ENCODE measurements at regions not wholly inside any gene's neighbourhood (a gene's known extent, or its start where the extent isn't known, plus 50 kb on each side); places are given as distances from the start of the nearest gene placed in this dataset.

DNA sequence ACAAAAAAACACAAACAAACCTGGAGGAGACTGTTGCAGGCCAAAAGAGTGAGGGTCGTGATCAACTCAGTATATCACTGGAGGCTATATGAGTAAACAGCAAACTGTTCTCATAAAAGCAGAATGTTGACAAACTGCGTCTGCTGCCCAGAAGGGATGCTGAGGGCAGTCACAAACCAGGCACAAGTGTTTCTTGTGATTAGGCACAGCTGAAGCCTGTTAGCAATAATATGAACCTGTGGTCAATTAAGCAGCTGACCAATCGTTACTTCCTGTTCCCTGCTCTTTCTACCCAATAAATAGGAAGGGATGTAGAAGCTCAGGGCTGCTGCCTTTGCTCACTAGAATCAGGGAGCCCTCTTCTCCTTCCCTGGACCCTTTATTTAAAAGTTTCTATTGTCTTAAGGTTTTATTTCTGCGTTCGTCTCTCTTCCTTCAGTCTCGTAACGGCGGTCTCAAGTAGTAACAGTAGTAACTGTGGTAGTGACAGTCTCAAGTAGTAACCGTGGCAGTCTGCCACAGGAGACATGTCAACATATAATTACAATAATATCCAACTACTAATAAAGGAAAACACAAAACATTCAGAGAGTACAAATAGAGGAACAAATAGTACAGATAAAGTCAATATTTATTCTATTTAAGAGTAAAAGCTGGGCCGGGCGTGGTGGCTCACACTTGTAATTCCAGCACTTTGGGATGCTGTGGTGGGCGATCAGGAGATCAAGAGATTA, 698.4 kb upstream of the CCDC54 start:
- Histone ChIP-seq H3K9me3 (no peaks in the 10 kb centered on the region), H3K27me3 (no peaks in the 10 kb centered on the region), H3K27ac (no peak overlapping the region), H3K4me3 (ENCODE audit: low read depth in 1 of 2, low read length in 1 of 2) (no peak overlapping the region), H3K36me3 (no peaks in the 10 kb centered on the region), H3K4me1 (ENCODE audit: control insufficient read depth in 1 of 2, insufficient read depth in 1 of 2, low read depth in 1 of 2, low read length in 1 of 2) (no peaks in the 10 kb centered on the region)
- TF ChIP-seq, protein P1, sequence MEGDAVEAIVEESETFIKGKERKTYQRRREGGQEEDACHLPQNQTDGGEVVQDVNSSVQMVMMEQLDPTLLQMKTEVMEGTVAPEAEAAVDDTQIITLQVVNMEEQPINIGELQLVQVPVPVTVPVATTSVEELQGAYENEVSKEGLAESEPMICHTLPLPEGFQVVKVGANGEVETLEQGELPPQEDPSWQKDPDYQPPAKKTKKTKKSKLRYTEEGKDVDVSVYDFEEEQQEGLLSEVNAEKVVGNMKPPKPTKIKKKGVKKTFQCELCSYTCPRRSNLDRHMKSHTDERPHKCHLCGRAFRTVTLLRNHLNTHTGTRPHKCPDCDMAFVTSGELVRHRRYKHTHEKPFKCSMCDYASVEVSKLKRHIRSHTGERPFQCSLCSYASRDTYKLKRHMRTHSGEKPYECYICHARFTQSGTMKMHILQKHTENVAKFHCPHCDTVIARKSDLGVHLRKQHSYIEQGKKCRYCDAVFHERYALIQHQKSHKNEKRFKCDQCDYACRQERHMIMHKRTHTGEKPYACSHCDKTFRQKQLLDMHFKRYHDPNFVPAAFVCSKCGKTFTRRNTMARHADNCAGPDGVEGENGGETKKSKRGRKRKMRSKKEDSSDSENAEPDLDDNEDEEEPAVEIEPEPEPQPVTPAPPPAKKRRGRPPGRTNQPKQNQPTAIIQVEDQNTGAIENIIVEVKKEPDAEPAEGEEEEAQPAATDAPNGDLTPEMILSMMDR (IDR thresholded peaks at IDR 0.05): no peak

DNA sequence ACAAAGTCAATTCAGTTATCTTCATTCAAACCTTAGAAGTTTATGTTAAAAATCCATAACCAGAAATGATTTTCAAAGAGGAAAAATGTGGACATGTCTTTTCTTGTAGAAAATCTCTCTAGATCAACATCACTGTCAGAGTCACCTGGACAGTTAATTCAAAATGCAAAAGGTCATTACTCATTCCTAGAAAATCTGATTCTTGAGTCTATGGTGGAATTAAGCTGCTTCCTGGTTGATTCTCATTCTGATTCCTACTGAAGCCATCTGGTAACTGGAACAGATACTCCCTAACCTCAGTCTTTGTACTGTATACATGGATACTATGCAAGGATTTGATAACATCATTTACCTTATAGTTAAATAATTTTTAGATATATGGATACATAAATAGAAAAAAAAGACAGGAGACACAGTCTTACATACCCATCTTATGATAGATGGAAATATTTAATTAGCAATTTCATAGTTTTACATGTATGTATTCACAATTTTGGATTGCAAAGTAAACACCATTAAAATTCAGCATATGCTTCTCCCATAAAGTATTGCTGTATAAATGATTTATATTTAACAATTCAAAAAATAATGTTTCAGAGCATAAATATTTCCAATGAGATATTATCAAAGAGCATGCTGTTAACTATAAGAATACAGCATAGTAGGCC, 693.2 kb upstream of the CCDC54 start:
- Histone ChIP-seq H3K4me1 (ENCODE audit: control insufficient read depth in 1 of 2, insufficient read depth in 1 of 2, low read depth in 1 of 2, low read length in 1 of 2) (no peaks in the 10 kb centered on the region), H3K27ac (no peak overlapping the region), H3K9me3 (no peaks in the 10 kb centered on the region), H3K36me3 (no peaks in the 10 kb centered on the region), H3K4me3 (ENCODE audit: low read depth in 1 of 2, low read length in 1 of 2) (no peak overlapping the region), H3K27me3 (no peaks in the 10 kb centered on the region)
- TF ChIP-seq, protein P1 (IDR thresholded peaks at IDR 0.05): no peak

DNA sequence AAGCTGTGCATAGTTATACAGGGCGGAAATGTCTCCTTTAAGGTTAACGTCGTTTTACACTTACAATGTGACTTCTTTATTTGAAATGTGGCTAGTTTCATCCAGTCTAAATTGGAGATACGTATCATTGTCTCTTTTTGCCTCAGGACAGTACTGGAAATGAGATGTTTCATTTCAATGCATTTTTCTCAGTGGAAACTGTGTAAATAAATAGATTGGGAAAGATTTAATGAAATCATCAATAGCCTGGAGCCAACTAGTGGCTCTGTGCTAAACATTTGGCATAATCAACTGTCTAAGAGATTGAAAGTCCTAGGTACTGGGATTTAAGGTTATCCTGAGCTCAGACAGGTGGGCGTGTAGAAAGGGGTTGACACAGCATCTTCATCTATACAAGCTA, 691.5 kb upstream of the CCDC54 start:
- Histone ChIP-seq H3K27me3 (no peaks in the 10 kb centered on the region), H3K4me3 (ENCODE audit: low read depth in 1 of 2, low read length in 1 of 2) (no peak overlapping the region), H3K4me1 (ENCODE audit: control insufficient read depth in 1 of 2, insufficient read depth in 1 of 2, low read depth in 1 of 2, low read length in 1 of 2) (no peaks in the 10 kb centered on the region), H3K27ac (no peak overlapping the region), H3K9me3 (no peaks in the 10 kb centered on the region), H3K36me3 (no peaks in the 10 kb centered on the region)
- TF ChIP-seq, protein P1 (IDR thresholded peaks at IDR 0.05): no peak

DNA sequence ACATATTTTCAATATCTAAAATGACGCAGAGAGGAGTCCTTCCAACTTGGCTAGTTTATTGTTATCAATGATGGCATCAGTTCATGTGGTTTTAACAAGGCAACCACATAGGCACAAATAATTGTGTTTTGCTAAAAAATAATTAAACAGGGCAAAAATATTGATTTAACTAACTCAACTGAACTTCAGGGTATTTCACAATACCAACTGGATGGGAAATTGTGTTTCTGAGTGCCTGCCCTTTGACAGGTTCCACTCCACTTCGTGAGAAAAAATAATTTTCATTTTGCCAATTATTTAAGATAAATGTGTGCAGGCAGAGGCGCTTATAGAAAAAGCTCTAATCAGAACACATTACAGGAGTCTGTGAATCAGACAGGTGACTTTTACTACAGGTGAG, 689.3 kb upstream of the CCDC54 start:
- H3K36me3 ChIP-seq: no peaks in the 10 kb centered on the region

DNA sequence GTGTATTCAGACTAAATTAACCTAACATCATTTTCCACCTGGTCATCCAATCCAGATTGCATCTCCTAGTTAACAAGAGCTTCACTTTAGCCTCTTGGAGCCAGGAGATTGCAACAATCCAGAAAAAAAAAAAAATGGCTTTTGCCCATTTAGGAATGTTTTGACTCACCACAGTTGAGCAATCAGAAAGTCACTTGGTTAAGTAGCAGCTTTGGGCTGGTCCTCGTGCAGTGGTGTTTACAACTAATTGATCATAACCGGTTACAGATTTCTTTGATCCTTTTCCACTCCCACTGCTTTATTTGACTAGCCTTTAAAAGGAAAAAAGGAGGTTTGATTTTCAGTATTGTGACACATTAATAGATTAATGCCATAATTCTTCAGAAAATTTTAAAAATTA, 688.8 kb upstream of the CCDC54 start:
- no peaks in the 10 kb centered on the region for H3K27me3 ChIP-seq
- H3K27ac ChIP-seq: no peak overlapping the region
- TF ChIP-seq, protein P1 (IDR thresholded peaks at IDR 0.05): no peak
- no peaks in the 10 kb centered on the region for H3K4me1 ChIP-seq (ENCODE audit: control insufficient read depth in 1 of 2, insufficient read depth in 1 of 2, low read depth in 1 of 2, low read length in 1 of 2)
- no peaks in the 10 kb centered on the region for H3K9me3 ChIP-seq
- H3K4me3 ChIP-seq (ENCODE audit: low read depth in 1 of 2, low read length in 1 of 2): no peak overlapping the region
- H3K36me3 ChIP-seq: no peaks in the 10 kb centered on the region

More for the DNA sequence above, 689.3 kb upstream of the CCDC54 start:
- H3K4me1 ChIP-seq (ENCODE audit: control insufficient read depth in 1 of 2, insufficient read depth in 1 of 2, low read depth in 1 of 2, low read length in 1 of 2): no peaks in the 10 kb centered on the region
- H3K4me3 ChIP-seq (ENCODE audit: low read depth in 1 of 2, low read length in 1 of 2): no peak overlapping the region
- no peaks in the 10 kb centered on the region for H3K9me3 ChIP-seq
- TF ChIP-seq, protein P1 (IDR thresholded peaks at IDR 0.05): no peak
- H3K27ac ChIP-seq: no peak overlapping the region
- H3K27me3 ChIP-seq: no peaks in the 10 kb centered on the region

Measured in neutrophil (primary cell).